ENCODE measurements at regions not wholly inside any gene's neighbourhood (a gene's known extent, or its start where the extent isn't known, plus 50 kb on each side); places are given as distances from the start of the nearest gene placed in this dataset.

DNA sequence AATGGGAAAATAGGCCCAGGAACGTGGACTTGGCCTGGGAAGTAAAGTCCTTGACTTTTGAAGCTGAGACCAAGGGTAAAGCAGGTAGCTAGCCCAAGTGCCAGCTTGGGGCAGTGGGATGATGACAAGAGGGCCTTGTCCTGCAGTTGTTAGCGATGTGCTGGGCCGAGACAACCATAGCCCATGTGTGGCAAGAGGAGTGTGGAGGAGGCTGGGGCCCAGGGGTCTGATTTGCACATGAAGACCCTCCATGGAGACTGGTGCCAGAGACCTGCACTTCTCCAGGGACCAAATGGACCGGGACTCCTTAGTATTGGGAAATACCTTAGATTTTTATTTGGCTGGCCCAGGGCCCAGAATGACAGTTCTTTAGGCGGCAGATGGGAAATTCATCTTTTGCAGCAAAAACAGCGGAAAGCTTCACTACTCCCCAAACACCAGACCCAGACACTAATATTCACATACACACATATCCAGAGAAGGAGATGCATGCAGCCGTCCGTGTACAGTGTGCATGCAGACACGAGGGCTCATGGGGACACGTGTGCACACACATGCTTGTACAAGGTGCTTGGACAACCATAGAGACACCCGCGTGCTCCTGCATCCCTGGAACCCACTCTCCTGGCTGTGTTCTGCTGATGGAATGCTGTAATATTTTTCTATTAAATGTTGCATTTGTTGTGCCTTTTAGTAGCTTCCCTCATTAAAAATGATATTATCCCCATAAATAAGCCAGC lies 78.1 kb upstream of the CSF3R start:
- ATAC-seq (ENCODE audit: low FRiP score), result no peak
- DNase-seq (ENCODE audit: low spot score), result no peak
- TF ChIP-seq, protein P1, sequence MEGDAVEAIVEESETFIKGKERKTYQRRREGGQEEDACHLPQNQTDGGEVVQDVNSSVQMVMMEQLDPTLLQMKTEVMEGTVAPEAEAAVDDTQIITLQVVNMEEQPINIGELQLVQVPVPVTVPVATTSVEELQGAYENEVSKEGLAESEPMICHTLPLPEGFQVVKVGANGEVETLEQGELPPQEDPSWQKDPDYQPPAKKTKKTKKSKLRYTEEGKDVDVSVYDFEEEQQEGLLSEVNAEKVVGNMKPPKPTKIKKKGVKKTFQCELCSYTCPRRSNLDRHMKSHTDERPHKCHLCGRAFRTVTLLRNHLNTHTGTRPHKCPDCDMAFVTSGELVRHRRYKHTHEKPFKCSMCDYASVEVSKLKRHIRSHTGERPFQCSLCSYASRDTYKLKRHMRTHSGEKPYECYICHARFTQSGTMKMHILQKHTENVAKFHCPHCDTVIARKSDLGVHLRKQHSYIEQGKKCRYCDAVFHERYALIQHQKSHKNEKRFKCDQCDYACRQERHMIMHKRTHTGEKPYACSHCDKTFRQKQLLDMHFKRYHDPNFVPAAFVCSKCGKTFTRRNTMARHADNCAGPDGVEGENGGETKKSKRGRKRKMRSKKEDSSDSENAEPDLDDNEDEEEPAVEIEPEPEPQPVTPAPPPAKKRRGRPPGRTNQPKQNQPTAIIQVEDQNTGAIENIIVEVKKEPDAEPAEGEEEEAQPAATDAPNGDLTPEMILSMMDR (IDR thresholded peaks at IDR 0.05), result no peak

DNA sequence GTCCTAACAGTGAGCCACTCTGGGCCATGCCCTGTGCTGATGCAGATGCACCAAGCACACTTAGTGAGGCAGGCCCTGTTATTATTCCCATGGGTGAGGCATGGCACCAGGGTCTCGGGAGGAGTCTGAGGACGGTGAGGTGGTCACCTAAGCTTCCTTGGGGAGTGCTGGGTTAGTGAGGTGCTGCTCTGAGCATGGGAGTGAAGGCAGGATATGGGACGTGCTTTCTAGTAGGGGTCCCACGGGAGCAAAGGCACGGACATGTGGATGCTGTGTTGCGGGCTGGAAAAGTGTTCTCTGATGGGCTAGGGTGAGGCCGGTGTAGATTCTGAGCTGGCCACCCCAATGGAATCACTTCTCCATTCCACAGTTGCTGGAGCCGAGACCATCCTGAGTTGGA lies 77.5 kb upstream of the CSF3R start:
- no peak for ATAC-seq (ENCODE audit: low FRiP score)
- DNase-seq (ENCODE audit: low spot score), result no peak
- TF ChIP-seq, protein P1 (IDR thresholded peaks at IDR 0.05), result no peak

DNA sequence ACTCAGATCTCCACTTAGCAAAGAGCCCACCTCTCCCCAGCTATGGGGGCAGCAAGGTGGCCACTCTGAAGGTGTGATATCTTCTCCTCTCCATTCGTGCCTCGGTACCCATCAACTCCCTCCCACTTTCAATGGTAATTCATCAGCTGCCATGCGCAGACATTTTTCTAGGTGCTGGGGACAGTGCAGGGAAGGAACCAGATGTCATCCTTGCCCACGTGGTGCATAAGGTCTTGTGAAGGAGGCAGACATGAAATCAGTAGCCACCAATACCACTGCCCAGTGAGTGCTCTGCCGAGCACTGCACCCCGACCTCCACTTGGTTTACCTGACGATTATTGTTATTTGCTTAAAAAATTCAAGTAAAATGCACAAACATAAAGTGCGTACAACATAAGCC lies 76.3 kb upstream of the CSF3R start:
- TF ChIP-seq, protein P1 (IDR thresholded peaks at IDR 0.05), result no peak
- DNase-seq (ENCODE audit: low spot score), result no peak
- no peak for ATAC-seq (ENCODE audit: low FRiP score)

DNA sequence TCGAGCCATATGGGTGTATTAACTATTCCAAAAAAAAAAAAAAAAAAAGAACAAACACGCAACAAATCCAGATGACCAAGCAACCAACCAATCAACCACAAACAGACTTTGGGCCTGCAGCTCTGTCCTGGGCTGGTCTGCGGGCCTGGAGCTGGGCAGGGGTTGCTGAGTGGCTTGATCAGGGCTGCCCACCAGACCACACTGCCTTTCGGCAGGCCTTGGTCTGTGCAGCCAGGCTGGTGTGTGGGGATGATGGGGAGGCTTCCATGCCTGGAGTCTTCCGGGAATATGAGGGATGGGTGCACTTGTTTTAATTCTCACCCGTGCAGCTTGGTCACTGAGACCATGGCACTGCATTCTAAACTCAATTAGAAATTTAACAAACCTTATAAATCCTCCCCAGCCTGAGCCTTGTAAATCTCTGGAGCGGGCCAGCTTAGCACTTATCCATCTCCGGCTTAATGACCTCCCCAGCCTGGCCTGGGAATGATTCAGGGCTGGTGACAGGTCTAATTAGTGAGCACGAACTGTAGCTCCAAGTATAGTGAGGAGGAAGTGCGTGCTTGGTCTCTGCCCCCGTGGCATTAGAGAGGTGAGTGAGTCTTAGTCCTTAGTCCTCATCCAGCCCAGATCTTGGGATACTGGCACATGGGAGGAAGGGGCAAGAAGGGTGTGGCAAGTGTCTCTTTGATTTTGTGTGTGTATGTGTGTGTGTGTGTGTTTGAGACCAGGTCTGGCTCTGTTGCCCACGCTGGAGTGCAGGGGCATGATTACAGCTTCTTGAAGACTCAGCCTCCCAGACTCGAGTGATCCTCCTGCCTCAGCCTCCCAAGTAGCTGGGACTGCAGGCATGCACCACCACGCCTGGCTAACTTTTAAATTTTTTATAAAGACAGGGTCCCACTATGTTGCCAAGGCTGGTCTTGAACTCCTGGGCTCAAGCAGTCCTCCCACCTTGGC lies 74.6 kb upstream of the CSF3R start:
- TF ChIP-seq, protein P1 (IDR thresholded peaks at IDR 0.05), result no peak
- ATAC-seq (ENCODE audit: low FRiP score) (no peak), DNase-seq (ENCODE audit: low spot score) (no peak)

DNA sequence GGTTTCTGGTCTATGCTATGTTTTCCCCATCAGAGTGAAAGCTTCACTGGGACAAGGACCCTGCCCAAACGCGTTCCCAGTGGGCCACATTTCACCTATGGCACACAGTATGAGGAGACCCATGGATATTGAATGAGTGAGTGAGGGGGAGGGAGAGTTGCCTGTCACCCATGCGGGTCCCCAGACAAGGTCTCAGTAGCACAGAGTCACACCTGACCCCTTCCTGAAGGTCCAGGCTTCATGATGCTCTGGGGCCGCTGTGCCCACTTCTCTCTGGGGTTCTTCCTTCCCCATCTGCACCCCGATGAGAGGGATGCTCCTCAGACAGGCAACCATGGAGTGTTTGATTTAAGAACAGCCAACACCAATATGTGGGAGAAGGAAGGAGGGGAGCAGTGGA lies 72.3 kb upstream of the CSF3R start:
- TF ChIP-seq, protein P1 (IDR thresholded peaks at IDR 0.05), result no peak
- DNase-seq (ENCODE audit: low spot score), result no peak

DNA sequence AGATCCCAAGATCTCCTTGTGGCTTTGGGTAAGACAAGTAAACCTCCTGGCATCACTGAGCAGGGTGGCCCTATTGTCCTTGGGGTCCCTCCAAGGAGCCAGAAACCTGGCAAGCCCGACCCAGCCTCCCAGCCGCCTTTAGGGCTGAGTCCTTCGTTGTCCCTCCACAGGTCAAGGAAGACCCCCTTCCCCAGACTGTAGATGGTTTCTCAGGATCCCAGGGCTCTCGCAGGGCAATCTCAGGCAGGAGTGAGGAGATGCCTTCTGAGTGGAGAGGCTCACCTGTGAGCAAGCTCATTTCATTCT lies 71.6 kb upstream of the CSF3R start:
- TF ChIP-seq, protein P1 (IDR thresholded peaks at IDR 0.05), result no peak
- ATAC-seq (ENCODE audit: low FRiP score), result no peak
- no peak for DNase-seq (ENCODE audit: low spot score)

More for the DNA sequence above, 72.3 kb upstream of the CSF3R start:
- ATAC-seq (ENCODE audit: low FRiP score), result no peak

Measured in omental fat pad (tissue), 3 donors.